GM12891 (cell line): ENCODE measurements at regions not wholly inside any gene's neighbourhood (a gene's known extent, or its start where the extent isn't known, plus 50 kb on each side); places are given as distances from the start of the nearest gene placed in this dataset.

Source experiments
- POLR2A ChIP-seq: IDR thresholded peaks from 2 replicates; pipeline ENCODE4 v1.6.1; 2011; ENCODE audit warnings: low read depth, low read length, control low read depth
- POLR2AphosphoS5 ChIP-seq: IDR thresholded peaks from 2 replicates; pipeline ENCODE4 v1.6.1; 2011; ENCODE audit warnings: low read depth, low read length, control low read depth
- POU2F2 ChIP-seq: IDR thresholded peaks from 2 replicates; pipeline ENCODE4 v1.6.1; 2011; ENCODE audit warnings: low read depth, mild to moderate bottlenecking, control low read depth, low read length, moderate library complexity
- SPI1 ChIP-seq: IDR thresholded peaks from 2 replicates; pipeline ENCODE4 v1.6.1; 2011; ENCODE audit warnings: low read depth, low read length, control low read depth
- TAF1 ChIP-seq: IDR thresholded peaks from 2 replicates; pipeline ENCODE4 v1.6.1; 2011; ENCODE audit warnings: low read depth, low read length, control low read depth

DNA sequence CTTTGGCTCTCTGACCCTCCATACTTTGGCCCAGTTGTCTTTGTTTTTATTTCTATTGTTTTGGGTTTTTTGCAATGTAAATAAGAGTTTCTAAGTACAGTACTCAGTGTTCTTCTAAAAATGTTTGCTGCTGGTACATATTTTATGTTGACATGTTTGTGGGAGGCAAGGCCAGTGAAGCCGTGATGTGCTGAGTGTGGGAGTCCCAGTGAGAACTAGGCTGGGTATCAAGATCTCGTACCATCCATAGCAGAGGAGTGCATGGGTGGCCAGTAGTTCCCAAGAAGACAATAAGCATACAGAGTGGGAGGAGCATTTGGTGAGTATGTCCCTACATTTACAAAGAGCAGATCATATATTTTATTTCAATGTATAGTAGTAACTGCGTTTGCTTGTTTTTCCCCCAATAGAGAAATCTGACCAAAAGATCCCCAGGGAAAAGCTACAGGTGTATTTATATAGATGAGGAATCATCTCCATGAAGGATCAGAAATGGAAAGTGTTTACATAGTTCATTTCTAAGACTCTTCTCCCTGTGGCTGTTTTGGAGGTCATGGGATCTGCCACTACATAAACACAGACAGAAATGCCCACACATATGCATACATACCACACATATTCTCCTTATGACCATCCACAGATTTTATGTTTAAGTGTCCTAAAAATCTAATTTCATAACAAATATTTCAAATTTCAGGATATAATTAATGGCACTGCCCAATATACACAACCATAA is 285.9 kb downstream of the ALDH8A1 start:
- TF ChIP-seq SPI1 (no peak), POLR2AphosphoS5 (no peak), POLR2A (no peak), TAF1 (no peak), POU2F2 (no peak)
